ENCODE measurements at regions not wholly inside any gene's neighbourhood (a gene's known extent, or its start where the extent isn't known, plus 50 kb on each side); places are given as distances from the start of the nearest gene placed in this dataset.

DNA sequence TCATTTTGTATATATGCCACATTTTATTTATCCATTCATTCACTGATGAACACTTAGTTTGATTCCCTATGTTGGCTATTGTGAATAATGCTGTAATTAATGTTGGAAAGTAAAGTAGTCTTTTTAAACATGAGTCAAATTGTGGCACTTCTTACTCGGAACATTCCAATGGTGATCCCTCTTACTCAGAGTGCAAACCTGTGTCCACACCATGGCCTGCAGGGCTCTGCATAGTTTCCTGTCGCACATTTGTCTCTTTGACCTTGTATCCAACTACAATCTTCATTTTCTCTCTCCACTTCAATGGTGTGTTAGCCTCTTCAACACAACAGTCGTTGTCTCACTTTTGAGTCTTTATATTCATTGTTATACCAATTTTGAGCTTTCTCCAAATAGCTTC lies 98.1 kb upstream of the PAPPA start:
- H3K9ac ChIP-seq (ENCODE audit: low read length), result no peak overlapping the region
- H3K27ac ChIP-seq (ENCODE audit: low read length), result no peak overlapping the region
- no peak for DNase-seq
- no peaks in the 10 kb centered on the region for H3K9me2 ChIP-seq (replicated peaks; ENCODE audit: insufficient read depth, low read length)
- H3K4me3 ChIP-seq (ENCODE audit: low read length), result no peak overlapping the region
- H3K79me2 ChIP-seq (ENCODE audit: low read length), result no peaks in the 10 kb centered on the region
- H2AFZ ChIP-seq (ENCODE audit: low read length), result no peak overlapping the region
- no peaks in the 10 kb centered on the region for H4K20me1 ChIP-seq (ENCODE audit: insufficient read depth, low read depth, low read length)
- no peaks in the 10 kb centered on the region for H3K4me1 ChIP-seq (ENCODE audit: low read length)
- no peaks in the 10 kb centered on the region for H3K36me3 ChIP-seq (ENCODE audit: insufficient read depth, low read length)
- H3K4me2 ChIP-seq (ENCODE audit: low read depth, low read length, poor library complexity, severe bottlenecking), result no peak overlapping the region
- no peaks in the 10 kb centered on the region for H3K27me3 ChIP-seq (ENCODE audit: low read length)
- H3K9me3 ChIP-seq (ENCODE audit: low read length), result no peaks in the 10 kb centered on the region

DNA sequence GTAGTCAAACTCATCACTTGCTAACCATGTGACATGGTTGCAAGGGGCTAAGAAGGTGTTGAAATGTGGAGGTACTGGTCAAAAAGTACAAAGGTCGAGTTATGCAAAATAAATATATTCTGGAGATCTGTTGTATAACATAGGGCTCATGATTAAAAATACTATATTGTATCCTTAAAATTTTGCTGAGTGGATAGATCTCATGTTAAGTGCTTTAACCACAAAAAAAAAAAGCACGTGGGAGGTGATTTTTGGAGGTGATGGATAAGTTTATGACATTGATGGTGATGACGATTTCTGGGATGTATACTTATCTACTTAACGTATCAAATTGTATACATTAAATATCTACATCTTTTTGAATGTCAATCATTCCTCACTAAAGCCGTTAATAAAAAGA lies 96.2 kb upstream of the PAPPA start:
- Histone ChIP-seq H3K36me3 (ENCODE audit: insufficient read depth, low read length) (no peaks in the 10 kb centered on the region), H3K9me3 (ENCODE audit: low read length) (no peaks in the 10 kb centered on the region), H4K20me1 (ENCODE audit: insufficient read depth, low read depth, low read length) (no peaks in the 10 kb centered on the region), H3K4me2 (ENCODE audit: low read depth, low read length, poor library complexity, severe bottlenecking) (no peak overlapping the region), H3K9ac (ENCODE audit: low read length) (no peak overlapping the region), H2AFZ (ENCODE audit: low read length) (no peak overlapping the region), H3K79me2 (ENCODE audit: low read length) (no peaks in the 10 kb centered on the region), H3K4me3 (ENCODE audit: low read length) (no peak overlapping the region), H3K27me3 (ENCODE audit: low read length) (no peaks in the 10 kb centered on the region), H3K4me1 (ENCODE audit: low read length) (no peaks in the 10 kb centered on the region), H3K27ac (ENCODE audit: low read length) (no peak overlapping the region), H3K9me2 (replicated peaks; ENCODE audit: insufficient read depth, low read length) (no peaks in the 10 kb centered on the region)
- no peak for DNase-seq

DNA sequence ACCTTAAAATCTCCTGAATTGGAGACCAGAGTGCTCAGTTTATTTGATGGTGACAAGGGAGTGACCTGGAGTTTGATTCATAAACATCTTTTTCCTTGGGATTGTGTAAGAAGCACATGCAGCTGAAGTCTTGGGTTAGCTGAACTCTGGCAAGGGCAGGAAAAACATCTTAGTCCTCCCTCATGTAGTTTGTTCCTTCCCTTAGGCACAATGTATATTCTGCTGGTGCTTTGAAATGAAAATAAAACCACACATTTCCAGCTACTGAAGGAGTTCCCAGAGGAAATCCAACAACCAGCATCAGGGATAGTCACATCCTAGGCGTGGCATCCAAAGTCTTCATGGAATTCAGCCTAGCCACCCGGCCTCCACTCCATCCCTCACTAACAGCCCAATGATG lies 95.2 kb upstream of the PAPPA start:
- Histone ChIP-seq H3K9ac (ENCODE audit: low read length) (no peak overlapping the region), H2AFZ (ENCODE audit: low read length) (no peak overlapping the region), H3K27me3 (ENCODE audit: low read length) (no peaks in the 10 kb centered on the region), H3K79me2 (ENCODE audit: low read length) (no peaks in the 10 kb centered on the region), H3K4me1 (ENCODE audit: low read length) (no peaks in the 10 kb centered on the region), H3K4me3 (ENCODE audit: low read length) (no peak overlapping the region), H3K9me2 (replicated peaks; ENCODE audit: insufficient read depth, low read length) (no peaks in the 10 kb centered on the region), H3K4me2 (ENCODE audit: low read depth, low read length, poor library complexity, severe bottlenecking) (no peak overlapping the region), H3K27ac (ENCODE audit: low read length) (no peak overlapping the region), H3K36me3 (ENCODE audit: insufficient read depth, low read length) (no peaks in the 10 kb centered on the region), H3K9me3 (ENCODE audit: low read length) (no peaks in the 10 kb centered on the region), H4K20me1 (ENCODE audit: insufficient read depth, low read depth, low read length) (no peaks in the 10 kb centered on the region)
- DNase-seq, result no peak

DNA sequence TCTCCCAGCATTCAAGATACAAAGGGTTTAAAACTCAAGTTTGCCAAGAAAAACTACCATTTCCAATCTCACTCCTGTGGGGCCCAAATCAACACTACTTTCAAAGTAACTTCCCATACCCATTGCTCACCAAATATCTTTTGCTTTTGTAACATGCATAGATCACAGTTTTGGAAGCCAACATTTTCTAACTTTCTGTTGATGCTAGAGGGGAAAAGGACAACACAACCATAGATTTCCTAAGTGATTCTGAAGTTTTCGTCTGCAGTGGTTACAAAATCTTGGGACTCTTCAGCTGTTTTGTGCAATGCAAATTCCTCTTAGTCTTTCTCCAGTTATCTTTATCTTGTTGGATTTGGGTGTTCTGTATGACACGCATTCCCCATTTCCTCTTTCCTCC lies 94.1 kb upstream of the PAPPA start:
- Histone ChIP-seq H3K79me2 (ENCODE audit: low read length) (no peaks in the 10 kb centered on the region), H3K9ac (ENCODE audit: low read length) (no peak overlapping the region), H2AFZ (ENCODE audit: low read length) (no peak overlapping the region), H3K9me2 (replicated peaks; ENCODE audit: insufficient read depth, low read length) (no peaks in the 10 kb centered on the region), H3K4me1 (ENCODE audit: low read length) (no peaks in the 10 kb centered on the region), H3K4me2 (ENCODE audit: low read depth, low read length, poor library complexity, severe bottlenecking) (no peak overlapping the region), H3K36me3 (ENCODE audit: insufficient read depth, low read length) (no peaks in the 10 kb centered on the region), H3K4me3 (ENCODE audit: low read length) (no peak overlapping the region), H3K27me3 (ENCODE audit: low read length) (no peaks in the 10 kb centered on the region), H4K20me1 (ENCODE audit: insufficient read depth, low read depth, low read length) (no peaks in the 10 kb centered on the region), H3K9me3 (ENCODE audit: low read length) (no peaks in the 10 kb centered on the region), H3K27ac (ENCODE audit: low read length) (no peak overlapping the region)
- no peak for DNase-seq

DNA sequence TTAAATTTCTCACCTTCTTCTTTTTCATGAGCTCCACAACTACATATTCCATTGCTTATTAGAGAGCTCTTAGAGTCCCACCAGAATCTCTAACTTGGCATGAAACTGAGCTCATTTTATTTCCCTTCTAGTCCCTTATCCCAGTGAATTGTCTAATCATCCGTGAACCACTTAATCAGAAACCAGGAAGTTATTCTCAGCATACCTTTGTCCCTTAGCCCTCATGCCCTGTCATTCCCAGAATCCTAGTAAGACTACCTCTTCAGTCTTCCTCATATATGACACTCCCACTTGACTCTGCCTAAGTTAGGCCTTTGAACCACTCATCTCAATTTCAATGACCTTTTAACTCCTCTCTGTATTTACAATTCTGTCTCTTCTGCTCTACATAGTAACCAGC lies 93.0 kb upstream of the PAPPA start:
- Histone ChIP-seq H3K9ac (ENCODE audit: low read length) (no peak overlapping the region), H3K79me2 (ENCODE audit: low read length) (no peaks in the 10 kb centered on the region), H3K4me1 (ENCODE audit: low read length) (no peaks in the 10 kb centered on the region), H3K9me2 (replicated peaks; ENCODE audit: insufficient read depth, low read length) (no peaks in the 10 kb centered on the region), H4K20me1 (ENCODE audit: insufficient read depth, low read depth, low read length) (no peaks in the 10 kb centered on the region), H3K36me3 (ENCODE audit: insufficient read depth, low read length) (no peaks in the 10 kb centered on the region), H3K27ac (ENCODE audit: low read length) (no peak overlapping the region), H2AFZ (ENCODE audit: low read length) (no peak overlapping the region), H3K4me3 (ENCODE audit: low read length) (no peak overlapping the region), H3K4me2 (ENCODE audit: low read depth, low read length, poor library complexity, severe bottlenecking) (no peak overlapping the region), H3K9me3 (ENCODE audit: low read length) (no peaks in the 10 kb centered on the region), H3K27me3 (ENCODE audit: low read length) (no peaks in the 10 kb centered on the region)
- no peak for DNase-seq

DNA sequence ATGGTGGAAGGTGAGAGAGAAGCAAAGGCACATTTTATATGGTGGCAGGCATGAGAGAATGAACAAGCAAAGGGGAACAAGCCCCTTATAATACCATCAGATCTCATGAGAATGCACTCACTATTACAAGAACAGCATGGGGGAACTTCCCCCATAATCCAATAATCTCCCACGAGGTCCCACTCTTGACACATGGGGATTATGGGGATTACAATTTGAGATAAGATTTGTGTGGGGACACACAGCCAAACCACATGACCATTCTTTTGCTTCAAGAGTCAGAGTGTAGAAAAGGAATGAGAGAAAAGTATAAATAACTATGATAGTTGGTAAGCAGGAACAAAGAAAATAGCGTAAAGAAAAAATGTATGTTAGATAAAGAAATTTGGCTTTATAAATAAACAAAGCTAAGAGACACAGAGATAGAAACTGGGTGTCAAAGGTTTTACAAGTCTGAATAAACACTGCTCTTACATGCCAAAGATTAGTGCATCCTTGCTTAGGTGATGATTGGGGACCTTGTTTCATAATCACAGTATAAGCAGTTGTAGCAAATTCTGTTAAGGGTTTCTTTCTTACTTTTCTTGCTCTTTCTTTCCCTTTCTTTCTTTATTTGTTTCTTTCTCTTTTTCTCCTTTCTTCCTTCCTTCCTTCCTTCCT lies 91.9 kb upstream of the PAPPA start:
- DNase-seq, result no peak
- H3K4me3 ChIP-seq (ENCODE audit: low read length), result no peak overlapping the region
- H3K4me2 ChIP-seq (ENCODE audit: low read depth, low read length, poor library complexity, severe bottlenecking), result no peak overlapping the region
- no peaks in the 10 kb centered on the region for H3K9me2 ChIP-seq (replicated peaks; ENCODE audit: insufficient read depth, low read length)
- no peak overlapping the region for H3K9ac ChIP-seq (ENCODE audit: low read length)
- H3K79me2 ChIP-seq (ENCODE audit: low read length), result no peaks in the 10 kb centered on the region
- no peaks in the 10 kb centered on the region for H3K9me3 ChIP-seq (ENCODE audit: low read length)
- H2AFZ ChIP-seq (ENCODE audit: low read length), result no peak overlapping the region
- H3K4me1 ChIP-seq (ENCODE audit: low read length), result no peaks in the 10 kb centered on the region
- no peak overlapping the region for H3K27ac ChIP-seq (ENCODE audit: low read length)
- no peaks in the 10 kb centered on the region for H4K20me1 ChIP-seq (ENCODE audit: insufficient read depth, low read depth, low read length)
- H3K36me3 ChIP-seq (ENCODE audit: insufficient read depth, low read length), result no peaks in the 10 kb centered on the region
- no peaks in the 10 kb centered on the region for H3K27me3 ChIP-seq (ENCODE audit: low read length)

DNA sequence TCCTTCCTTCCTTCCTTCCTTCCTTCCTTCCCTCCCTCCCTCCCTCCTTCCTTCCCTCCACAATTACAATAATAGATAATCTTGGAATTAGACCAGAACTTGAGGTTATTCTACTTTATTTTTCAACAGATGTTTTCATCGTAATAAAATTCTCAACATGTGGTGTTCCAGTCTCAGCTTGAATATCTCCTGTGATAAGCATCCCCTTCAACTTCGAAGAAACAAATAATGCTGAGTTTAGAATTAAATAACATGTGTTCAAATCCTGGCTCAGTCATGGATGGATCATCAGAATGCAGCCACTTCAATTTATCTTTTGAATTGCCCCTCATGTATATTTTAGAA lies 91.4 kb upstream of the PAPPA start:
- Histone ChIP-seq H3K9me2 (replicated peaks; ENCODE audit: insufficient read depth, low read length) (no peaks in the 10 kb centered on the region), H3K9ac (ENCODE audit: low read length) (no peak overlapping the region), H3K27ac (ENCODE audit: low read length) (no peak overlapping the region), H3K79me2 (ENCODE audit: low read length) (no peaks in the 10 kb centered on the region), H3K4me3 (ENCODE audit: low read length) (no peak overlapping the region), H3K4me1 (ENCODE audit: low read length) (no peaks in the 10 kb centered on the region), H4K20me1 (ENCODE audit: insufficient read depth, low read depth, low read length) (no peaks in the 10 kb centered on the region), H3K4me2 (ENCODE audit: low read depth, low read length, poor library complexity, severe bottlenecking) (no peak overlapping the region), H3K36me3 (ENCODE audit: insufficient read depth, low read length) (no peaks in the 10 kb centered on the region), H3K27me3 (ENCODE audit: low read length) (no peaks in the 10 kb centered on the region), H2AFZ (ENCODE audit: low read length) (no peak overlapping the region), H3K9me3 (ENCODE audit: low read length) (no peaks in the 10 kb centered on the region)
- DNase-seq, result no peak

DNA sequence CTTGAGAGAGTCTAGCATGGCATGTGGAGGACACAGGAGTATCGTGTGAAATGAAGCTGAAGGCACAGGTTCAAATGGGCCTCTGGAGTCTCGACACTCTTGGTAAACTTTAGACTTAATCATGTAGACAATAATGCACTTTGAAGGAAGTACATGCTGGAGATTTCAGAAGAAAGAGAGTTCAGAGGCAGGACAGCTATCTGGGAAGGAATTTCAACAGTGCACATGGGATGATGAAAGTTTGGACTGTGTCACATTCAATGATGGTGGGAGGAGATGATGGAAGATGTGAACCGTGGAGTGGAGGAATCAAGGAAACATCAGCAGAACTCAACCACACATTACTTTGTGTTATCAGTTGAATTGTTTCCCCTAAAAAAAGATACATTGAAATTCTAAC lies 88.6 kb upstream of the PAPPA start:
- H3K4me2 ChIP-seq (ENCODE audit: low read depth, low read length, poor library complexity, severe bottlenecking), result no peak overlapping the region
- H3K36me3 ChIP-seq (ENCODE audit: insufficient read depth, low read length), result no peaks in the 10 kb centered on the region
- H3K79me2 ChIP-seq (ENCODE audit: low read length), result no peaks in the 10 kb centered on the region
- no peak overlapping the region for H2AFZ ChIP-seq (ENCODE audit: low read length)
- no peaks in the 10 kb centered on the region for H3K9me3 ChIP-seq (ENCODE audit: low read length)
- H3K9ac ChIP-seq (ENCODE audit: low read length), result no peak overlapping the region
- H4K20me1 ChIP-seq (ENCODE audit: insufficient read depth, low read depth, low read length), result no peaks in the 10 kb centered on the region
- H3K4me3 ChIP-seq (ENCODE audit: low read length), result no peak overlapping the region
- no peak overlapping the region for H3K27ac ChIP-seq (ENCODE audit: low read length)
- H3K9me2 ChIP-seq (replicated peaks; ENCODE audit: insufficient read depth, low read length), result no peaks in the 10 kb centered on the region
- no peaks in the 10 kb centered on the region for H3K4me1 ChIP-seq (ENCODE audit: low read length)
- H3K27me3 ChIP-seq (ENCODE audit: low read length), result no peaks in the 10 kb centered on the region
- DNase-seq, result no peak

DNA sequence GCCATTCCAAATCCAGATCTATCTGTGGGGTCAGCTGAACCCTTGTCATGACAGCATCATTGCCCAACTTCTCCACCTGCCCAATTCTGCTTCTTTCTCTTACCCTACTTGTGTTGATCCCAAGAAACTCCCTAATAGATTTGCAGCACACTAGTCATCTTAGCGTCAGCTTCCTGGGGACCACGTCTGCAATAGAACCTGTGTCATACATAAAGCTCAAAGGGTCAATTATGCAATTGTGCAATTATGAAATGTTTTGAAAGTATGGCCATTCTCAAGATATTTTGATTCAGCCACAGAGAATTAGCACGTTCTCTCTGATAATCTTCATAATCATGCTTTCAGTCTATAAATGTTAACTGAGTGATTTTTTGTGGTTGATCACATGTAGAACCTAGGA lies 87.4 kb upstream of the PAPPA start:
- H3K4me3 ChIP-seq (ENCODE audit: low read length), result no peak overlapping the region
- H3K9me3 ChIP-seq (ENCODE audit: low read length), result no peaks in the 10 kb centered on the region
- no peaks in the 10 kb centered on the region for H3K4me1 ChIP-seq (ENCODE audit: low read length)
- H3K79me2 ChIP-seq (ENCODE audit: low read length), result no peaks in the 10 kb centered on the region
- no peak overlapping the region for H3K27ac ChIP-seq (ENCODE audit: low read length)
- H4K20me1 ChIP-seq (ENCODE audit: insufficient read depth, low read depth, low read length), result no peaks in the 10 kb centered on the region
- no peak overlapping the region for H3K4me2 ChIP-seq (ENCODE audit: low read depth, low read length, poor library complexity, severe bottlenecking)
- no peaks in the 10 kb centered on the region for H3K9me2 ChIP-seq (replicated peaks; ENCODE audit: insufficient read depth, low read length)
- no peak overlapping the region for H3K9ac ChIP-seq (ENCODE audit: low read length)
- no peak for DNase-seq
- H3K27me3 ChIP-seq (ENCODE audit: low read length), result no peaks in the 10 kb centered on the region
- no peak overlapping the region for H2AFZ ChIP-seq (ENCODE audit: low read length)
- no peaks in the 10 kb centered on the region for H3K36me3 ChIP-seq (ENCODE audit: insufficient read depth, low read length)

Data from Karpas-422 (cell line).